HEK293 (cell line): ENCODE measurements at regions not wholly inside any gene's neighbourhood (a gene's known extent, or its start where the extent isn't known, plus 50 kb on each side); places are given as distances from the start of the nearest gene placed in this dataset.

Source experiments
- CTCF ChIP-seq: fragments of 450-650 bp; formaldehyde crosslinking; IDR thresholded peaks from 2 replicates; pipeline ENCODE4 v1.5.1; 2016; ENCODE audit warnings: missing biosample characterization, missing genetic modification characterization
- HOXC10 ChIP-seq: sonication (generic); formaldehyde crosslinking; IDR thresholded peaks from 2 replicates; pipeline ENCODE4 v1.8.1; 2023; ENCODE audit warnings: mild to moderate bottlenecking, missing genetic modification reagents
- KLF8 ChIP-seq: fragments of 450-650 bp; formaldehyde crosslinking; IDR thresholded peaks from 2 replicates; pipeline ENCODE4 v1.5.1; 2016; ENCODE audit warnings: missing biosample characterization, missing genetic modification characterization
- PBX3 ChIP-seq: sonication (generic); formaldehyde crosslinking; IDR thresholded peaks from 2 replicates; pipeline ENCODE4 v1.8.1; 2022; ENCODE audit warnings: mild to moderate bottlenecking, moderate library complexity, missing genetic modification reagents
- REST ChIP-seq: fragments of 450-650 bp; formaldehyde crosslinking; IDR thresholded peaks from 2 replicates; pipeline ENCODE4 v1.5.1; 2016; ENCODE audit warnings: missing biosample characterization, missing genetic modification characterization
- SALL2 ChIP-seq: fragments of 450-650 bp; formaldehyde crosslinking; IDR thresholded peaks from 2 replicates; pipeline ENCODE4 v1.5.0; 2017; ENCODE audit warnings: missing biosample characterization, mild to moderate bottlenecking, missing genetic modification characterization, borderline replicate concordance
- YY1 ChIP-seq: fragments of 450-650 bp; formaldehyde crosslinking; IDR thresholded peaks from 2 replicates; pipeline ENCODE4 v1.5.1; 2018; ENCODE audit warnings: missing biosample characterization, missing genetic modification characterization
- ZBTB7A ChIP-seq: fragments of 450-650 bp; formaldehyde crosslinking; IDR thresholded peaks from 2 replicates; pipeline ENCODE4 v1.5.1; 2016; ENCODE audit warnings: low read depth, missing biosample characterization, missing genetic modification characterization
- ZNF138 ChIP-seq: fragments of 450-650 bp; formaldehyde crosslinking; IDR thresholded peaks from 2 replicates; pipeline ENCODE4 v1.5.1; 2016; ENCODE audit warnings: missing biosample characterization, missing genetic modification characterization, borderline replicate concordance
- ZNF175 ChIP-seq: fragments of 450-650 bp; formaldehyde crosslinking; IDR thresholded peaks from 2 replicates; pipeline ENCODE4 v1.5.1; 2016; ENCODE audit warnings: missing biosample characterization, missing genetic modification characterization
- ZNF274 ChIP-seq, 2 experiments: fragments of 200-500 bp in 1 of 2; fragments of 450-650 bp in 1 of 2; sonication (Bioruptor generic) in 1 of 2; formaldehyde crosslinking in 1 of 2; IDR thresholded peaks; 2 replicates each; pipeline versions ENCODE4 v1.5.1 to v1.6.1; 2014 to 2016; ENCODE audit warnings: borderline replicate concordance in 1 of 2, inconsistent platforms in 1 of 2, low read length in 1 of 2, missing biosample characterization in 1 of 2, missing genetic modification characterization in 1 of 2
- ZNF549 ChIP-seq: fragments of 450-650 bp; IDR thresholded peaks from 2 replicates; pipeline ENCODE4 v1.5.1; 2018; ENCODE audit warnings: missing biosample characterization, missing genetic modification characterization, mild to moderate bottlenecking, inconsistent platforms, moderate library complexity
- ZSCAN5A ChIP-seq: fragments of 450-650 bp; formaldehyde crosslinking; IDR thresholded peaks from 2 replicates; pipeline ENCODE4 v1.5.1; 2016; ENCODE audit warnings: missing biosample characterization, missing genetic modification characterization

- TF ChIP-seq REST (tag by site-specific recombination) (no peak), HOXC10 (no peak), CTCF (tag by site-specific recombination) (no peak), ZNF175 (tag by site-specific recombination) (no peak), ZSCAN5A (tag by site-specific recombination) (no peak), ZBTB7A (tag by site-specific recombination) (no peak), ZNF138 (tag by site-specific recombination) (no peak), ZNF274 (IDR thresholded peaks at IDR 0.05; ENCODE audit: low read length) (no peak), ZNF274 (tag by site-specific recombination; IDR thresholded peaks at IDR 0.05; ENCODE audit: borderline replicate concordance) (no peak), KLF8 (tag by site-specific recombination) (no peak), SALL2 (tag by site-specific recombination) (no peak), PBX3 (CRISPR knock-in tag) (no peak), ZNF549 (no peak), YY1 (tag by site-specific recombination) (no peak)
Observed at GRCh38 chr11:39462506-39462905, 1996.9 kb downstream of the LRRC4C start.
